HepG2 (cell line): ENCODE measurements at regions not wholly inside any gene's neighbourhood (a gene's known extent, or its start where the extent isn't known, plus 50 kb on each side); places are given as distances from the start of the nearest gene placed in this dataset.

Experiments
- ATAC-seq: fragments of 200-7000 bp; cut with Tn5 transposase; 3 replicates; pipeline ENCODE4 v1.9.1; 2020; ENCODE audit warnings: mild to moderate bottlenecking, moderate library complexity
- BruUV-seq: library from RNA; stranded (reverse); fragments of 400-500 nt; replicated peaks from 2 replicates; lab custom pipeline; 2021; lab: Mats Ljungman, UMichigan
- CTCF ChIA-PET: fragments of 300-600 bp; formaldehyde crosslinking; extraction: SDS; loops from one replicate; lab custom pipeline; 2021; ENCODE audit warnings: low total read pairs, inconsistent platforms, low intra/inter-chr PET ratio; lab: Yijun Ruan, JAX
- POLR2A ChIA-PET: fragments of 350-600 bp; sonication (Branson Sonifier 250); formaldehyde crosslinking; loops from one replicate; lab custom pipeline; 2020; ENCODE audit warnings: antibody characterized with exemption, inconsistent platforms; lab: Yijun Ruan, JAX
- DNase-seq: peaks from one replicate; pipeline ENCODE4 v3.0.0-alpha.2; 2015; ENCODE audit warnings: low spot score
- FAIRE-seq: peaks from 3 replicates; lab custom pipeline; 2011; peaks lifted over from hg19 to GRCh38; lab: Jason Lieb, UNC
- H2AFZ ChIP-seq: one replicate; pipeline ENCODE4 v1.6.1; 2011; ENCODE audit warnings: low read length, inconsistent platforms
- H3K27ac ChIP-seq: fragments of 300-600 bp; 3 replicates; pipeline ENCODE4 v1.8.0; 2011; ENCODE audit warnings: mixed run types, mild to moderate bottlenecking, mixed read lengths, low read length, inconsistent platforms; ENCODE audit not compliant: insufficient read depth; ENCODE audit errors: extremely low read length
- H3K27me3 ChIP-seq, 2 experiments: fragments of 200-600 bp in 1 of 2; 2 replicates in 1 of 2; 3 replicates in 1 of 2; pipeline versions ENCODE4 v1.6.0 to v1.8.0; 2011; ENCODE audit warnings: low read length in 2 of 2, mild to moderate bottlenecking in 2 of 2, moderate library complexity in 2 of 2, inconsistent platforms in 1 of 2; ENCODE audit not compliant: insufficient read depth in 2 of 2, control insufficient read depth in 1 of 2
- H3K36me3 ChIP-seq, 2 experiments: fragments of 200-600 bp in 1 of 2; replicated peaks in 1 of 2; 2 replicates in 1 of 2; 3 replicates in 1 of 2; pipeline versions ENCODE4 v1.5.1 to v1.8.0; 2011; ENCODE audit warnings: low read length in 2 of 2, inconsistent platforms in 1 of 2; ENCODE audit not compliant: insufficient read depth in 2 of 2, control insufficient read depth in 1 of 2
- H3K4me1 ChIP-seq: 2 replicates; pipeline ENCODE4 v1.5.1; 2012; ENCODE audit warnings: low read length, inconsistent platforms; ENCODE audit not compliant: insufficient read depth
- H3K4me2 ChIP-seq: 2 replicates; pipeline ENCODE4 v1.6.0; 2011; ENCODE audit warnings: low read depth, low read length, inconsistent platforms
- H3K4me3 ChIP-seq, 3 experiments: fragments of 200-600 bp in 1 of 3; sonication (generic), shearing (Covaris generic) in 1 of 3; replicated peaks in 1 of 3; 2 replicates each; pipeline ENCODE4 v1.5.1; 2011 to 2016; ENCODE audit warnings: low read length in 3 of 3, inconsistent platforms in 2 of 3, low read depth in 2 of 3, mild to moderate bottlenecking in 2 of 3, control low read depth in 1 of 3, mixed read lengths in 1 of 3; ENCODE audit not compliant: insufficient read depth in 1 of 3
- H3K79me2 ChIP-seq: one replicate; pipeline ENCODE4 v1.6.1; 2011; ENCODE audit warnings: low read length, inconsistent platforms; ENCODE audit not compliant: insufficient read depth
- H3K9ac ChIP-seq: 2 replicates; pipeline ENCODE4 v1.6.0; 2011; ENCODE audit warnings: mild to moderate bottlenecking, low read depth, low read length, inconsistent platforms; ENCODE audit not compliant: insufficient read depth
- H3K9me3 ChIP-seq: 2 replicates; pipeline ENCODE4 v1.5.1; 2012; ENCODE audit warnings: mild to moderate bottlenecking, low read length
- H4K20me1 ChIP-seq: 2 replicates; pipeline ENCODE4 v1.6.0; 2011; ENCODE audit warnings: inconsistent platforms, mild to moderate bottlenecking, low read length, moderate library complexity; ENCODE audit not compliant: insufficient read depth
- HES4 ChIP-seq: sonication (generic); formaldehyde crosslinking; IDR thresholded peaks from 2 replicates; pipeline ENCODE4 v1.9.0; 2021; ENCODE audit warnings: mild to moderate bottlenecking, missing genetic modification reagents, borderline replicate concordance
- HINFP ChIP-seq: sonication (generic); formaldehyde crosslinking; IDR thresholded peaks from 2 replicates; pipeline ENCODE4 v1.4.0; 2020; ENCODE audit warnings: low read depth, mild to moderate bottlenecking, missing genetic modification reagents
- HNRNPLL ChIP-seq: fragments of 200-400 bp; formaldehyde crosslinking; IDR thresholded peaks from 2 replicates; pipeline ENCODE4 v1.6.1; 2017; ENCODE audit warnings: mild to moderate bottlenecking, low read depth, low read length; ENCODE audit not compliant: poor library complexity, severe bottlenecking
- JARID2 ChIP-seq: sonication (generic); formaldehyde crosslinking; IDR thresholded peaks from 2 replicates; pipeline ENCODE4 v1.8.1; 2023; ENCODE audit warnings: missing genetic modification reagents, inconsistent platforms; ENCODE audit not compliant: insufficient replicate concordance
- LRRFIP1 ChIP-seq: sonication (generic); formaldehyde crosslinking; conservative IDR thresholded peaks from 2 replicates; pipeline ENCODE4 v1.4.0; 2020; ENCODE audit warnings: missing genetic modification reagents
- NFE2L1 ChIP-seq: sonication (generic); formaldehyde crosslinking; IDR thresholded peaks from 2 replicates; pipeline ENCODE4 v1.4.0; 2020; ENCODE audit warnings: missing genetic modification reagents, mild to moderate bottlenecking, borderline replicate concordance
- NPAS2 ChIP-seq: sonication (generic); formaldehyde crosslinking; IDR thresholded peaks from 2 replicates; pipeline ENCODE4 v1.8.0; 2022; ENCODE audit warnings: mild to moderate bottlenecking, missing genetic modification reagents, borderline replicate concordance
- RFXANK ChIP-seq: IDR thresholded peaks from 2 replicates; pipeline ENCODE4 v1.6.1; 2016
- SIX4 ChIP-seq: sonication (generic); formaldehyde crosslinking; IDR thresholded peaks from 2 replicates; pipeline ENCODE4 v1.4.0; 2020; ENCODE audit warnings: missing genetic modification reagents
- SNRNP70 ChIP-seq: fragments of 200-400 bp; formaldehyde crosslinking; IDR thresholded peaks from 2 replicates; pipeline ENCODE4 v1.6.1; 2017; ENCODE audit warnings: mild to moderate bottlenecking, low read depth, low read length, moderate library complexity
- STAT5B ChIP-seq: sonication (generic); formaldehyde crosslinking; IDR thresholded peaks from 2 replicates; pipeline ENCODE4 v1.4.0; 2020; ENCODE audit warnings: missing genetic modification reagents
- TCF7 ChIP-seq: sonication (generic); IDR thresholded peaks from 2 replicates; pipeline ENCODE4 v1.6.1; 2016; ENCODE audit warnings: antibody characterized with exemption, low read depth
- ZNF562 ChIP-seq: sonication (generic); formaldehyde crosslinking; IDR thresholded peaks from 2 replicates; pipeline ENCODE4 v1.8.0; 2022; ENCODE audit warnings: missing genetic modification reagents, borderline replicate concordance
- ZNF713 ChIP-seq: sonication (generic); formaldehyde crosslinking; IDR thresholded peaks from 2 replicates; pipeline ENCODE4 v1.4.0; 2020; ENCODE audit warnings: mild to moderate bottlenecking, missing genetic modification reagents
- ZSCAN21 ChIP-seq: sonication (generic); formaldehyde crosslinking; IDR thresholded peaks from 2 replicates; pipeline ENCODE4 v1.8.0; 2022; ENCODE audit warnings: mild to moderate bottlenecking, missing genetic modification reagents, moderate library complexity, borderline replicate concordance
- WGBS: methylation state at CpG from one replicate; pipeline ENCODE4 v1.1.6; 2017; ENCODE audit warnings: low lambda C conversion rate; 5-methylcytosine and 5-hydroxymethylcytosine counted together
- in situ Hi-C: cut with HindIII; loops from 2 replicates; pipeline ENCODE4 v1.10.0; 2017; ENCODE audit warnings: low pct_unique_long_range_greater_than_20kb; ENCODE audit not compliant: extremely low pct_ligation_motif_present
- intact Hi-C: fragments of 100-400 bp; cut with micrococcal nuclease; formaldehyde crosslinking; loops from one replicate; pipeline ENCODE4 v1.10.0; 2022; ENCODE audit not compliant: unreplicated experiment
- TF ChIP-seq, protein P1 (sequence below): sonication (generic); formaldehyde crosslinking; IDR thresholded peaks from 2 replicates; pipeline ENCODE4 v1.5.0; 2020; ENCODE audit warnings: missing genetic modification reagents
- TF ChIP-seq, protein P2 (sequence below): IDR thresholded peaks from 2 replicates; pipeline ENCODE4 v1.6.1; 2016; ENCODE audit warnings: missing compliant biosample characterization, missing genetic modification reagents, borderline replicate concordance

GRCh38 chr9:16191191-16191590, 638.3 kb downstream of the CCDC171 start (continued):
- no peak for TF ChIP-seq TCF7
- TF ChIP-seq, all 625 proteins: peak for 0

DNA sequence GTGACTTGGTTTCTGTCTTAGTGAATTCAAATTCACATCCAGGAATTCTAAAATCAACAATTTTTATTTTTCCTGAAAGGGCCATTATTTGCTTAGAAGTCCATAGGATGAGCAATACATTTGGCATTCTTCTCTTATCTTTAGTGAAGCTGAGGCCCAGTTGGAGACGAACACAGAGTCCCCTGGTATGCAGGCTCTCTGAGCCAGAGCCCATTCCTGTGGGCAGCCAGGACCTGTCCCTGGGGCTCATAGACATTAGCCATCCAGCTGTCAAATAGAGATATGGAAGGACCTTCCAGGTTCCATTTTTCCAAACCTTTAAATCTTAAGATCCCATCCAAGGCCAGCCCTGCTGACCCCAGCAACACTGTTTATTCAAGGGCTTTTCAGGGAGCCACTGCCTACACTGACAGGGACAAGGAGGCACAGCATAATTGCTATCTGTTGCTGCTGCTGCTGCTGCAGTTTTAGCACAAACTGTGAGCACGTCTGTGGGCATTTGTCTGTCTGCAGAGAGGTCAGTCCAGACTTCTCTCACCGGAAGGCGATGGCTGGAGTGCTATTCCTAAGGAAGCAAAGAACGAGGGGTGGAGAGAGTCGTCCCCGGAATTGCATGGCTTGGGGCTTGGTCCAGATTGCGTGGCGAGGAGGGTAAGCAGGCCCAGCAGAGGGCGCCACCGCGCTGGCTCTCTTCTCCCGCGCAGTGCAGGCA, 639.0 kb downstream of the CCDC171 start:
- Histone ChIP-seq H3K9me3 (no peaks in the 10 kb centered on the region), H3K27ac (no peak overlapping the region), H3K36me3 (no peaks in the 10 kb centered on the region), H4K20me1 (no peaks in the 10 kb centered on the region), H3K4me3 (no peak overlapping the region), H3K9ac (no peak overlapping the region), H3K27me3 (peaks cover 0 to 4% of the 10 kb centered on the region in 2 experiments; a peak in 1 of 5 replicates), H3K4me2 (no peak overlapping the region; the same call in 1 of the 2 replicates), H2AFZ (no peak overlapping the region), H3K79me2 (no peaks in the 10 kb centered on the region), H3K4me1 (no peaks in the 10 kb centered on the region)
- ChIA-PET CTCF (no interaction called here), POLR2A (no interaction called here)
- BruUV-seq: no TSS peak
- DNase-seq (peak; percentile 2), ATAC-seq (peak; percentile 99), FAIRE-seq (no peak)
- in situ Hi-C loops: no loop called here
- intact Hi-C loops: no loop called here
- WGBS: 0% methylated on average over 3 of the region's 14 CpGs
- TF ChIP-seq STAT5B (no peak), ZNF713 (no peak), ZSCAN21 (CRISPR knock-in tag) (no peak), HINFP (CRISPR knock-in tag) (no peak), ZNF562 (CRISPR knock-in tag) (no peak), LRRFIP1 (CRISPR knock-in tag) (no peak), HES4 (CRISPR knock-in tag) (no peak), NFE2L1 (no peak), SNRNP70 (no peak), SIX4 (CRISPR knock-in tag) (no peak), HNRNPLL (no peak), NPAS2 (CRISPR knock-in tag) (no peak), RFXANK (CRISPR knock-in tag) (no peak), JARID2 (no peak)
- TF ChIP-seq, protein P1, sequence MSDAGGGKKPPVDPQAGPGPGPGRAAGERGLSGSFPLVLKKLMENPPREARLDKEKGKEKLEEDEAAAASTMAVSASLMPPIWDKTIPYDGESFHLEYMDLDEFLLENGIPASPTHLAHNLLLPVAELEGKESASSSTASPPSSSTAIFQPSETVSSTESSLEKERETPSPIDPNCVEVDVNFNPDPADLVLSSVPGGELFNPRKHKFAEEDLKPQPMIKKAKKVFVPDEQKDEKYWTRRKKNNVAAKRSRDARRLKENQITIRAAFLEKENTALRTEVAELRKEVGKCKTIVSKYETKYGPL (CRISPR knock-in tag): no peak
- TF ChIP-seq, protein P2, sequence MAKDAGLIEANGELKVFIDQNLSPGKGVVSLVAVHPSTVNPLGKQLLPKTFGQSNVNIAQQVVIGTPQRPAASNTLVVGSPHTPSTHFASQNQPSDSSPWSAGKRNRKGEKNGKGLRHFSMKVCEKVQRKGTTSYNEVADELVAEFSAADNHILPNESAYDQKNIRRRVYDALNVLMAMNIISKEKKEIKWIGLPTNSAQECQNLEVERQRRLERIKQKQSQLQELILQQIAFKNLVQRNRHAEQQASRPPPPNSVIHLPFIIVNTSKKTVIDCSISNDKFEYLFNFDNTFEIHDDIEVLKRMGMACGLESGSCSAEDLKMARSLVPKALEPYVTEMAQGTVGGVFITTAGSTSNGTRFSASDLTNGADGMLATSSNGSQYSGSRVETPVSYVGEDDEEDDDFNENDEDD: 0 out of 2 replicates have a peak, but pooled peaks have one; percentile 48
